HEK293T (cell line): ENCODE measurements at regions not wholly inside any gene's neighbourhood (a gene's known extent, or its start where the extent isn't known, plus 50 kb on each side); places are given as distances from the start of the nearest gene placed in this dataset.

Source experiments
- ARNT ChIP-seq: fragments of 450-650 bp; IDR thresholded peaks from 2 replicates; pipeline ENCODE4 v1.6.1; 2017; ENCODE audit warnings: mild to moderate bottlenecking
- BHLHE40 ChIP-seq: fragments of 450-650 bp; IDR thresholded peaks from 2 replicates; pipeline ENCODE4 v1.6.1; 2016; ENCODE audit warnings: mild to moderate bottlenecking, moderate library complexity, borderline replicate concordance
- ELF4 ChIP-seq: fragments of 450-650 bp; IDR thresholded peaks from 2 replicates; pipeline ENCODE4 v1.6.1; 2017; ENCODE audit warnings: antibody characterized with exemption
- FOXA1 ChIP-seq: fragments of 450-650 bp; IDR thresholded peaks from 2 replicates; pipeline ENCODE4 v1.6.1; 2016; ENCODE audit warnings: mild to moderate bottlenecking
- FOXK2 ChIP-seq: fragments of 450-650 bp; IDR thresholded peaks from 2 replicates; pipeline ENCODE4 v1.6.1; 2016; ENCODE audit warnings: mild to moderate bottlenecking
- FOXM1 ChIP-seq: fragments of 450-650 bp; IDR thresholded peaks from 2 replicates; pipeline ENCODE4 v1.6.1; 2017; ENCODE audit warnings: mild to moderate bottlenecking, borderline replicate concordance
- HDGF ChIP-seq: fragments of 450-650 bp; IDR thresholded peaks from 2 replicates; pipeline ENCODE4 v1.6.1; 2017; ENCODE audit warnings: antibody characterized with exemption, borderline replicate concordance
- L3MBTL2 ChIP-seq: fragments of 450-650 bp; conservative IDR thresholded peaks from 2 replicates; pipeline ENCODE4 v1.6.1; 2016; ENCODE audit warnings: mild to moderate bottlenecking
- SP1 ChIP-seq: fragments of 450-650 bp; IDR thresholded peaks from 2 replicates; pipeline ENCODE4 v1.6.1; 2017
- SUZ12 ChIP-seq: fragments of 450-650 bp; IDR thresholded peaks from 2 replicates; pipeline ENCODE4 v1.6.1; 2016; ENCODE audit warnings: mild to moderate bottlenecking
- TARDBP ChIP-seq: fragments of 450-650 bp; IDR thresholded peaks from 2 replicates; pipeline ENCODE4 v1.6.1; 2016
- ZNF384 ChIP-seq: fragments of 450-650 bp; IDR thresholded peaks from 2 replicates; pipeline ENCODE4 v1.6.1; 2016

DNA sequence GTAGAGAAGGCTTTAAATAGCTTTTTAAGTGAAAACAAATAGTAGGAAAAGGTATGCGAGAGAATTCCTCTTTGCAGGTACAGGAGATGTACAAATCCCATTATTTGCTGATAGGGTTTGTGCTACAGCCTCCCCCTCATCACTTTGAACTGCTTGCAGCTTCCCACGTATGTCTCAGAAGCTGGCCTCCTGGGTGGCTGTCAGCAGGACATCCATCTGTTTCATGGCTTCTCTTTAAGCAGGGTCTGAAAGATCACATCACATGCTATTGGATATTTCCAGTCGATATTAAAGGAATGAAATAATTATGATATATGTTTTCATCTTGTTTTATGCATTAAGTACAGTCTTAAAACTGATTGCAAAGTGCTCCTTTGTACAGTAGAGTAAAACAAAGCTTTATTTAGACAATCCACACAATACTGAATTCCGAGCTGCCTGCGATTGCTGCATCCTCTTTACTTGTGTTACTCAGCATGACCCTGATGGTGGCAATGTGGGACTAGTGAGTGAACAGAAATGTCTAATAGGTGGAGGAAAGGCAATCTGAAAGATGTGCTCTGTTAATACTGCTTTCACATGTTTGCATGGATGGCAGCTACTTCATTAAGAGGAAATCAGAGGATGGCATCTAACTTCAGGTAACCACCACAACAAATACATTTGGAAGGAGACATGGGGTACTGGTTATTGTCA is 930.6 kb upstream of the SEMA6D start:
- no peak for TF ChIP-seq SUZ12
- TF ChIP-seq ELF4: no peak
- no peak for TF ChIP-seq BHLHE40
- no peak for TF ChIP-seq FOXA1
- TF ChIP-seq FOXK2: no peak
- no peak for TF ChIP-seq SP1
- TF ChIP-seq FOXM1: no peak
- no peak for TF ChIP-seq ARNT
- TF ChIP-seq TARDBP: no peak
- no peak for TF ChIP-seq HDGF
- TF ChIP-seq ZNF384: no peak
- no peak for TF ChIP-seq L3MBTL2
